Endodermal cell (in vitro differentiated cells): ENCODE measurements at regions not wholly inside any gene's neighbourhood (a gene's known extent, or its start where the extent isn't known, plus 50 kb on each side); places are given as distances from the start of the nearest gene placed in this dataset.

Experiments
- DNase-seq: peaks from one replicate; pipeline ENCODE4 v3.0.0-alpha.2; 2017
- H3K27ac ChIP-seq: 2 replicates; pipeline ENCODE4 v1.5.1; 2013; ENCODE audit warnings: mild to moderate bottlenecking, low read depth, low read length, moderate library complexity
- H3K27me3 ChIP-seq: 2 replicates; pipeline ENCODE4 v1.6.1; 2013; ENCODE audit warnings: mild to moderate bottlenecking, low read length, moderate library complexity; ENCODE audit not compliant: insufficient read depth, control insufficient read depth, poor library complexity, severe bottlenecking
- H3K36me3 ChIP-seq: 2 replicates; pipeline ENCODE4 v1.7.0; 2013; ENCODE audit warnings: mild to moderate bottlenecking, low read length, moderate library complexity; ENCODE audit not compliant: control insufficient read depth, insufficient read depth
- H3K4me1 ChIP-seq: one replicate; pipeline ENCODE4 v1.7.0; 2013; ENCODE audit warnings: low read length; ENCODE audit not compliant: control insufficient read depth, insufficient read depth
- H3K4me3 ChIP-seq: 2 replicates; pipeline ENCODE4 v1.5.1; 2013; ENCODE audit warnings: mild to moderate bottlenecking, low read length, moderate library complexity
- H3K9ac ChIP-seq: 2 replicates; pipeline ENCODE4 v1.6.1; 2013; ENCODE audit warnings: mild to moderate bottlenecking, low read length, moderate library complexity; ENCODE audit not compliant: poor library complexity, severe bottlenecking; ENCODE audit errors: extremely low read depth
- H3K9me3 ChIP-seq: 2 replicates; pipeline ENCODE4 v1.6.1; 2013; ENCODE audit warnings: mild to moderate bottlenecking, low read length, moderate library complexity; ENCODE audit not compliant: control insufficient read depth
- H3K27ac Mint-ChIP-seq: 2 replicates; pipeline ENCODE4 v1.8.0; 2020; ENCODE audit warnings: mixed read lengths
- H3K27me3 Mint-ChIP-seq: 2 replicates; pipeline ENCODE4 v1.8.0; 2021; ENCODE audit warnings: mild to moderate bottlenecking, mixed read lengths; ENCODE audit not compliant: insufficient read depth
- H3K36me3 Mint-ChIP-seq: 2 replicates; pipeline ENCODE4 v1.8.0; 2020; ENCODE audit warnings: low read depth, mixed read lengths
- H3K4me1 Mint-ChIP-seq: 2 replicates; pipeline ENCODE4 v1.8.0; 2020; ENCODE audit warnings: mixed read lengths
- H3K4me3 Mint-ChIP-seq: 2 replicates; pipeline ENCODE4 v1.8.0; 2020; ENCODE audit warnings: mild to moderate bottlenecking, moderate library complexity, mixed read lengths
- H3K9me3 Mint-ChIP-seq: 2 replicates; pipeline ENCODE4 v1.8.0; 2020; ENCODE audit warnings: mild to moderate bottlenecking, mixed read lengths
- CTCF ChIP-seq: fragments of 200-600 bp; sonication (generic); conservative IDR thresholded peaks from 2 replicates; pipeline ENCODE4 v1.5.0; 2021; ENCODE audit warnings: antibody characterized with exemption, mild to moderate bottlenecking
- WGBS, 2 experiments: methylation state at CpG; one replicate each; pipeline versions ENCODE4 v1.1.5 to v1.1.7; 2013; ENCODE audit warnings: missing lambda C conversion rate in 2 of 2, mixed read lengths in 1 of 2; ENCODE audit not compliant: insufficient coverage in 1 of 2, insufficient read length in 1 of 2; 5-methylcytosine and 5-hydroxymethylcytosine counted together

- Histone ChIP-seq H3K9me3 (no peaks in the 10 kb centered on the region), H3K27ac (no peak overlapping the region), H3K4me3 (no peak overlapping the region), H3K27me3 (no peaks in the 10 kb centered on the region), H3K9ac (no peak overlapping the region), H3K36me3 (no peaks in the 10 kb centered on the region), H3K4me1 (no peaks in the 10 kb centered on the region)
- TF ChIP-seq CTCF = no peak
- 94 to 100% methylated on average over 1 to 3 of the region's 4 CpGs for WGBS, 2 experiments
- no peak for DNase-seq
- Mint-ChIP-seq H3K27ac (no peak overlapping the region), H3K4me3 (no peak overlapping the region), H3K27me3 (peaks cover 33% of the 10 kb centered on the region), H3K36me3 (no peaks in the 10 kb centered on the region), H3K4me1 (peaks cover 9% of the 10 kb centered on the region), H3K9me3 (no peaks in the 10 kb centered on the region)
These were observed 57.7 kb upstream of the LRPPRC start for GRCh38 chr2:44053456-44053855.

DNA sequence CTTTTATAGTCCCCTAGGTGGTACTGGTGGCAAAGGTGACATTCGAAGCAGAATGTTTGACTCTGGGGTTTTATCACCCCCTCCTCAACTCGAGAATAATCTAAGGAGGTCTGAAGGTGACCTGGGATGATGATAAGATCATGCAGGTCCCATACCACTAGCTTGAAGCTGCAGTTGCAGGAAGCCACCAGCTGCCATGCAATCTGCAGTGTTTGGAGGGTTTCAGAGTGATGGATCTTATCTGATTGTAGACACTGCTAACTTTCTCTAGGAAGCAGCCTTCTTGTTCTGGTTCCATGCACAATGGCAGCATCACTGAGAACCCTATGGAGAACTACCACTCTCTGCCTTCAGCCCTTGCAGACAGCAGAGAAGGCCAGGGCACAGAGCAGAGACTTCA is 59.4 kb upstream of the LRPPRC start:
- no peaks in the 10 kb centered on the region for H3K36me3 ChIP-seq
- H3K4me3 Mint-ChIP-seq = no peak overlapping the region
- peaks cover 14% of the 10 kb centered on the region for H3K9me3 Mint-ChIP-seq
- no peak overlapping the region for H3K27ac Mint-ChIP-seq
- H3K27me3 Mint-ChIP-seq = peaks cover 48% of the 10 kb centered on the region
- H3K27me3 ChIP-seq = no peaks in the 10 kb centered on the region
- no peak overlapping the region for H3K9ac ChIP-seq
- H3K4me3 ChIP-seq = no peak overlapping the region
- DNase-seq = no peak
- no peaks in the 10 kb centered on the region for H3K4me1 ChIP-seq
- peaks cover 6% of the 10 kb centered on the region for H3K9me3 ChIP-seq
- peak; percentile 29 for TF ChIP-seq CTCF
- WGBS, 2 experiments = 80% methylated on average over 2 of the region's 2 CpGs; no CpG with 5 or more reads in 1 of the 2 experiments
- no peaks in the 10 kb centered on the region for H3K36me3 Mint-ChIP-seq
- peaks cover 9% of the 10 kb centered on the region for H3K4me1 Mint-ChIP-seq
- no peak overlapping the region for H3K27ac ChIP-seq

- peaks cover 18% of the 10 kb centered on the region for H3K9me3 Mint-ChIP-seq
- H3K4me1 ChIP-seq = no peaks in the 10 kb centered on the region
- no peak overlapping the region for H3K4me3 Mint-ChIP-seq
- H3K36me3 ChIP-seq = no peaks in the 10 kb centered on the region
- DNase-seq = no peak
- H3K36me3 Mint-ChIP-seq = no peaks in the 10 kb centered on the region
- no peak overlapping the region for H3K27ac ChIP-seq
- H3K27ac Mint-ChIP-seq = no peak overlapping the region
- no peak for TF ChIP-seq CTCF
- peaks cover 9% of the 10 kb centered on the region for H3K4me1 Mint-ChIP-seq
- H3K9ac ChIP-seq = no peak overlapping the region
- WGBS, 2 experiments = 92 to 94% methylated on average over 7 of the region's 7 CpGs
- H3K27me3 ChIP-seq = no peaks in the 10 kb centered on the region
- no peak overlapping the region for H3K4me3 ChIP-seq
- H3K9me3 ChIP-seq = peaks cover 10% of the 10 kb centered on the region
- peaks cover 53% of the 10 kb centered on the region for H3K27me3 Mint-ChIP-seq
These were observed 59.9 kb upstream of the LRPPRC start for GRCh38 chr2:44055664-44056063.
